ENCODE measurements at regions not wholly inside any gene's neighbourhood (a gene's known extent, or its start where the extent isn't known, plus 50 kb on each side); places are given as distances from the start of the nearest gene placed in this dataset.

DNA sequence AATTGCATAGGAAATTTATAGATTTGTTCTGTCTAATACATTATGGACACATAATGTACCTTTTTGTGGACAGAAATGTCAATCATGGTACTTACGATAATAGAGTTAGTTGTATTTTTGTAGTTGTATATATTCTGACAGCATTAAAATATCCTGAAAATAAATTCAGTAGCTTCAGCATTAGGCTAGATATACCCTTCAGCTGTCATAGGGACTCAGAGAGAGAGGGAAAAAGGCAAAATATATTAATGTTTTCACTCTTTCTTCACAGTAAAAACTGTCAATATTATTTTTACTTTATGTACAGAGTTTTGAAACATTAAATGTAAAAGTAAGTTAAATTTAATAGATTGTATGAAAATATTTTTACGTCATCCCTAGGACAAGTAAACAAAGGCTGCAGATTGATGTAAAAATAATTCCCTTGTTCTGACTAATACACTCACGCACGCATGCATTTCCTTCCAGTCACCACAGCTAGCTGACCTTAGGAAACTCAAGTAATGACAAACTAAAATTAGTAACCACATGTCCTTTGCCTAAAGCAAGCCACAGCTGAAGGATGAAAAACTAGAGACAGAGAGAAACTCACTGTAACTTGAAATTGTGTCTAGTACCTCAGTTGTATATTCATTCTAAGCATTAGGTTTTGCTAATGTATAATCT, 104.7 kb upstream of the CARD18 start:
- DNase-seq (ENCODE audit: low read depth in 3 of 3, low spot score in 2 of 3): no peak

DNA sequence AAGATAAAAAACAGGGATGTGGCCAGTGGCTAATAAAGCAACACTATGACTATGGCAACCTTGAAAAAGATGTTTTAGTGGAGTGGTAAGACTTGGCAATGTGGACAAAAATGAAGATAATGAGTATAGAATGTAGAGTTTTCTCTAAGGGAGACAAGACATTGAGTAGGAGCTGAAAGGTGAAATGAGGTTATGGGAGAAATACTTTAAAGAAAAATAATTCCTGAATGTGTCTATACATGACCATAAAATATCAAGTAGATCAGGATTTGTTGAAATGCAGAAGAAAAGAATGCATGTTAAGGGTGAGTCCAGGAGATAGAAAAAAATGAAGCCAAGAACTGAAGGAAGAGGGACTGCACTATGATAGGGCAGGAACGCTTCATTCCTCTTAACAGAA, 101.6 kb upstream of the CARD18 start:
- DNase-seq (ENCODE audit: low read depth in 3 of 3, low spot score in 2 of 3): no peak

DNA sequence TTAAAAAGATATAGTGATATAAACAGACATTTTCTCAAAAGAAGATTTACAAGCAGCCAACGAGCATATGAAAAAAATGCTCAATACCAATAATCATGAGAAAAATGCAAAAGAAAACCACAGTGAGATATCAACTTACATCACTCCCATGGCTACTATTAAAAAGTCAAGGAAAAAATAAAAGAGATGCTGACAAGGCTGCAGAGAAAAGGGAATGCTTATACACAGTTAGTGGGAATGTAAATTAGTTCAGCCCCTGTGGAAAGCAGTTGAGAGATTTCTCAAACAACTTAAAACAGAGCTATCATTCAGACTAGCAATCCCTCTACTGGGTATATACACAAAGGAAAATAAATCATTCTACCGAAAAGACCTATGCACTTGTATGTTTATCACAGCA, 97.1 kb upstream of the CARD18 start:
- DNase-seq (ENCODE audit: low read depth in 3 of 3, low spot score in 2 of 3): no peak

DNA sequence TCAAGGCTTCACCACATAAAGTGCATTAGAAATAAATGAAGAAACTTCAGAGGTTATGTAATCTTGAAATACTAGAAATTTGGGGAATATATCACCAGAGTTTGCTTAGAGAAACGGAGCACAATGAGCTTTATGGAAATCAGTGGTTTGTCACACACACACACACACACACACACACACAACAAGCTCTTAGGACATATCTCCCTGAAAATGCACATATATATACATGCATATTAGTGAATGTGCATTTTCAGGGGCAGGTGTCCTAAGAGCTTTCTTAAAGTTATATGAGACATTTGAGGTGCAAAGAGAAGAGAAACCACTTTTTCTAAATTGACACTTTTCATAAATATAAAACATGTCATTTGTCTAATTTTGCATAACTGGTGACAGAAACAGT, 93.7 kb upstream of the CARD18 start:
- DNase-seq (ENCODE audit: low read depth in 3 of 3, low spot score in 2 of 3): no peak

DNA sequence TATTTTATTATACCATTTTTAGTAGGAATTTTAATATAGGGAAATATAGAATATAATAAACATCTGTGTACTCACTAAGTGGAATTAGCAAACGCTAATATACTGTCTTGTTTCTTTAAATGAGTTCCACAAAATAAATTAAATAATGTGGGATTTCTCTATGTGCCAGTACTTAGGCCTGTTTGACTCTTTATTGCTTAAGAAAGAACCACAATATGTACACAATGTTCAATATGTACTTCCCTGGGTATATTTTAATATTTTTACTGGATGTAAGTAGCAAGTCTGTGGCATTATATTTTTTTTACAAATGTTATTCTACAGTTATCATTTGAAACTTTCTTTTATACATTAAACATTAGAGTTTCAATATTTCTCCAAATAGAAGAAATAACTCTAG, 92.5 kb upstream of the CARD18 start:
- no peak for DNase-seq (ENCODE audit: low read depth in 3 of 3, low spot score in 2 of 3)

DNA sequence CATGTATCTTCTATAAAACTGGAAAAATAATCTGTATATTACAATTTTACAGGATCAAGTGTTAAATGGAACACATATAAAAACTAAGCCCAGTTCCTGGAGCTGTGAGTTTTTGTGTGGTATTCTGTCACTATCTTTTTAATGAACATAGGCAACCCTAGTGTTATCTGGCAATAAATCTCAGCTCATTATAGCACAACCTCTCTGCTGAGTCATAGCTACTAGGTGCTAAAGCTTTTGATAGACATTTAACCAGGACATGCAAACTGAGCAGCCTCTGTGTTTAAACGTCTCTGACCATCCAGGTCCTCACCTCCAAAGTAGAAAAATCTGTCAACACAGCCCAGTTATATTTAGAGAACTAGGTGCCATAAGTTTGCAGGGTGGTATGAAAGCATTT, 91.0 kb upstream of the CARD18 start:
- no peak for DNase-seq (ENCODE audit: low read depth in 3 of 3, low spot score in 2 of 3)

DNA sequence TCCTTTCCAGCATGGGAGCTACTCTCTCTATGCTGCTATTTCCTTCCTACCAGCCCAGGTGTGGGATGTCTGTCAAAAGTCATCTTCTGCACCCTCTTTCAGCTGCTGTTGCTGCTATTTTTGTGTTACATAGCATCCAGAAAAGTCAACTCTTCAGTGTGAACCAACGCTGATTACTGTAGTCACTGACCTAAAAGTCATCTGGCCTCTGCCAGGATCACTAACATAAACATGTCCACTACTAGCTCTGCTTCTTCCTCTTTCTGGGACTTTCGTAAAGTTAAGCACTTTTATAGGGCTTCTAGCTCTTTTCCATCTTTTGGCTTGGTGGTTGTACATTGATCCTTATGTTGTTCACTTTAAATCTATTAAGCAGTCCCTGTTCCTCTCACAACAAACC, 90.2 kb upstream of the CARD18 start:
- DNase-seq (ENCODE audit: low read depth in 3 of 3, low spot score in 2 of 3): no peak

DNA sequence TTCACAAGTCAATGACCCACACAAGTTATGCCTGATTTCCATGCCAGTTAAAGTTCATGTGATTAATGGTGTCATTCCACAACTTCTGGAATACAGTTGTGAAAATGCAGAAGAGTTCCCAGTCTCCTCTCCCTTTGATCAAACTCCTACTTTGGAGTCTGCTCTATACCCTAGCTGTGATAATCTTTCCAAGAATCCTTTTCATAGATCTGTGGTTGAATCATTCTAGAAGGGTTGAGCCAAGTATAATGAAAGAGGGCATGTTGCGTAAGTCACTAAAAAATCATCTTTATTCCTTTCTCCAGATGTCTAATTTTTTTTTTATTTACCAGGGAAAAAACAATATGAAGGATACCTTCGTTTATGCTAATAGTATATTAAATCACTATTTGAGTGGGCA, 89.7 kb upstream of the CARD18 start:
- DNase-seq (ENCODE audit: low read depth in 3 of 3, low spot score in 2 of 3): no peak

DNA sequence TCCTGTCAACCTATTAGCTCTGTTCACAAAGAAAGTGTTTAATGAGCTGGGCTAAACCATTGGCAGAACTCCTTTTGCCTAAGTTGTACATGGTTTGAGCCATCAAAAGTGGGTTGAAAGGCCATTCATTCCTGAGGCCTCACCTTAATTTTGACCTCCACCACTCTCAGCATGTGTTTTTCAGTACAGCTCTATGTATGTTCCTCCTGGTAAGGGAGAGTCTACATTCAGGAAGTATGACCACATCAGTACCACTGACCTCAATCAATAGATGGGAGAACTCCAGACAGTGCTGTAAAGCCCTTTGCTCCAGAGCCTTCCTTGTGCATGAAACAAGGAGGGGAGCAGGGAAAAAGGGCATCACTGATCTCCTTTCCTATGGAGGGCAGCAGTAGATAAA, 87.8 kb upstream of the CARD18 start:
- no peak for DNase-seq (ENCODE audit: low read depth in 3 of 3, low spot score in 2 of 3)

DNA sequence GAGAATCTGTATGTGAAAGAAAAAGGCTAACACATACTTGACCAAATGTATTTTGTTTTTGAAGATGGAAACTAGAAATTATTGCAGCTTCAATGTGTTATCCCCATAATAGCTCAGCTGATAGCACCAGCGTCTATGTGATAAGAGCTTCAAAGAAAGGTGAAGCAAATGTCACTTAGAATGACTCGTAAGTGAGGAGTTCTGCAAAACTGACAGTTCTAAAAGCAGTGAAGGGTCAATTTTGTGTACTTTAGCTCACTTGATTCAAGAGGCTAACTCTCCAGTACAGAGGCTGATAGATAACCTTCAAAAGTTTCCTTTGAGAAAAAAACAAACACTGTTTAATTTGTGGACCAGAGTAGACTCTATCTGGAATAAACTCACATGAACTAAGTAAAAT, 87.2 kb upstream of the CARD18 start:
- no peak for DNase-seq (ENCODE audit: low read depth in 3 of 3, low spot score in 2 of 3)

DNA sequence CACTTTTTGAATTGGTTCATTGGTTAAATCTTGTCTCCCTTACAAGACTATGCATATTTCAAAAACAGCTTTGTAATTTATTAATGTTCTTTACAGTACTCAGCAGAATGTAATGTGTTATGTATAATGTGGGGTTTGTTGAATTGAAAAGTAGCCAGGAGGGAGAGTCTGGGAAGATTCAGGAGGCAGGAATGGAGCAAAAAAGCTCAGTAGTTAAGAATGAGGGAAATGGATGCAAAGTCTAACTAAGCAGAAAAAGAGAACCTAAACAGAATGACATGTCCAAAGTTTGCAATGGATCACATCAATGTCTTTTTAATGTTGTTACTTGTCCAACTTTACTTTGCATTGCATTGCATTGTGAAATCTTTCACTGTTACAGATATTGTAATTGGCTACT, 86.5 kb upstream of the CARD18 start:
- DNase-seq (ENCODE audit: low read depth in 3 of 3, low spot score in 2 of 3): no peak

DNA sequence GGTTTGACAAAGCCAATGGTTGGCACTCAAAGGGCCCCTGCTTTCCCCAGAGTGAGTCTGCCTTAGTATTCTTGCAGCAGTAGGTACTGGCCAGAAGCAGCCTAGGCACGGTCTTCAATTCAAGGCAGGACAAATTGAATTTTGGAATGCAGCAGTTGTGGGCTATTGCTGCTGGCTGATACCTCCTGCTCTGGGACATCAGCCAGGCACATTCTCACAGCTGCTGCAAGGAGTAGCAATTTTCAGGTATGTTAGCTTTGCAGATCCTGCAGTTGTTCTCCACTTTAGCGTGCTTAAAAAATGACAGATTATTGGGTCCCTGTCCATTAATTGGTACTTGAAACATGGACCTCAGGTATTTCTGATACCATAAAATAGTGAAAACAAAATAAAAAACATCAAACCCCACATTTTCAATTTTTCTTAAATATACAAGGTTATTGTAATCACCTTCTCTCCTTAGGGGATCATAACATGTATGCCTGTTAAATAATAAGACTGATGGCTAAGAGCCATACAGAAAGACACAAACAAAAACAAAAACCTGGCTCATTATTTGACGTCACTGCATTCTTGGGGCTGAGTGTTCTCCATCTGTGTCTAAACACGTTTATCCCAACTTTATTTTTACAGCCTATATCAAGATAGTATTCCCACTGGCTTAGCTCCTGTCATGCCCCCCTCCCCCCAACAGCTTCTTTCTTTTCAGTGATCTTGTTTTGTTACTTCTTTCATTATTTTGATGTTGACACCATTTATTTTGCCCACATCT, 85.1 kb upstream of the CARD18 start:
- DNase-seq (ENCODE audit: low read depth in 3 of 3, low spot score in 2 of 3): no peak

DNA sequence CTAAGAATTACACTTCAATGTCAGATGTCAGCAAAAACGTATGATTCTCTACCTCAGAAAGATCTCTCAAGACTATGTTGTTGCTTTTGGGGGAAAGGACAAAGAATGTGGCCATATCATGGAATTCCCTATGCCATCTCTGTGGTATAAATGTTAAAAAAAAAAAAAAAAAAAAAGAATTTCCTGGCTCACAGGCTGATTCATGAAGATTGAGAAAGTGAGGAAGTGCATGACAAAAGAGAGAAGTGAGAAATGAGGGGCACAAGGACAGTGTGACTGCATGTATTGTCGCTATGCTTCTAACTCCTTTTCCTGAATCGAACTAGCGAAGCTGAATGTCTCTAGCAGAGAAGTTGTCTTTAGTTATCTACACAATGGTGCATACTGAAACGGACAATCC, 80.6 kb upstream of the CARD18 start:
- no peak for DNase-seq (ENCODE audit: low read depth in 3 of 3, low spot score in 2 of 3)

DNA sequence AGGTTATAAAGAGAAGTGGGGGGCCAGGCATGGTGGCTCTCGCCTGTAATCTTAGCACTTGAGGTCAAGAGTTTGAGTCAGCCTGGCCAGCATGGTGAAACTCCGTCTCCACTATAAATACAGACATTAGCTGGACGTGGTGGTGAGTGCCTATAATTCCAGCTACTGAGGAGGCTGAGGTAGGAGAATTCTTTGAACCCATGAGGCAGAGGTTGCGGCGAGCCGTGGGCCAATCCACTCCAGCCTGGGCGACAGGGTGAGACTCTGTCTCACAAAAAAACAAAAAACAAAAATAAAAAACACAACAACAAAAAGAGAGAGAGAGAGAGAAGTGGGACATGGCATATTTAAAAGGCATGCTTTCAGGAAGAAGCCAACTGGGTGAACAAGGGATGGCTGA, 80.1 kb upstream of the CARD18 start:
- no peak for DNase-seq (ENCODE audit: low read depth in 3 of 3, low spot score in 2 of 3)

DNA sequence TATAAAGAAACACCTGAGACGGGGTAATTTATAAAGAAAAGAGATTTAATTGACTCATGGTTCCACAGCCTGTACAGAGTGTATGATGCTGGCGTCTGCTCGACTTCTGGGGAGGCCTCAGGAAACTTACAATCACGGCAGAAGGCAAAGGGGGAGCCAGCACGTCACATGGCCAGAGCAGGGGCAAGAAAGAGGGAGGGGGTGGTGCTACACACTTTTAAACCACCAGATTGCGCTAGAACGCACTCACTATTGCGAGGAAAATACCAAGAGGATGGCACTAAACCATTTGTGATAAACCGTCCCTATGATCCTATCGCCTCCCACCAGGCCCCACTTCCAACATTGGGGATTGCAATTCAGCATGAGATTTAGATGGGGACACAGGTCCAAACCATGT, 79.7 kb upstream of the CARD18 start:
- no peak for DNase-seq (ENCODE audit: low read depth in 3 of 3, low spot score in 2 of 3)

DNA sequence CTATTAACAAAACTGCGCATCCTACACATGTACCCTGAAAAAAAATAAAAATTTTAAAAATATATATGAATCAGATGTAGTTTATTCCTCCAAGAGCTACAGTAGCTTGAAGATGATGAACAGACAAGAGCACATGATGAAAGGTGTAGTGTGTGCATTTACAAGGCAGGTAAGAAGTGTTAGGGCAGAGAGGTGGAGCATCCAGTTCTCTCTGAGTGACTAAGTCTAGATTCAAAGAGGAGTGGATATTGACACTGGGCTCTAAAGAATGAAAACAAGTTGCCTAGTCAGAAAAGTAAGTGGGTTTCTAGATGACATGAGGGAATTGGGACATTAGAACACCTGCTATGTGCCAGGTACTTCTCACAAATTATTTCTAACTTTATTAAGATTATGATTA, 76.0 kb upstream of the CARD18 start:
- DNase-seq (ENCODE audit: low read depth in 3 of 3, low spot score in 2 of 3): no peak

DNA sequence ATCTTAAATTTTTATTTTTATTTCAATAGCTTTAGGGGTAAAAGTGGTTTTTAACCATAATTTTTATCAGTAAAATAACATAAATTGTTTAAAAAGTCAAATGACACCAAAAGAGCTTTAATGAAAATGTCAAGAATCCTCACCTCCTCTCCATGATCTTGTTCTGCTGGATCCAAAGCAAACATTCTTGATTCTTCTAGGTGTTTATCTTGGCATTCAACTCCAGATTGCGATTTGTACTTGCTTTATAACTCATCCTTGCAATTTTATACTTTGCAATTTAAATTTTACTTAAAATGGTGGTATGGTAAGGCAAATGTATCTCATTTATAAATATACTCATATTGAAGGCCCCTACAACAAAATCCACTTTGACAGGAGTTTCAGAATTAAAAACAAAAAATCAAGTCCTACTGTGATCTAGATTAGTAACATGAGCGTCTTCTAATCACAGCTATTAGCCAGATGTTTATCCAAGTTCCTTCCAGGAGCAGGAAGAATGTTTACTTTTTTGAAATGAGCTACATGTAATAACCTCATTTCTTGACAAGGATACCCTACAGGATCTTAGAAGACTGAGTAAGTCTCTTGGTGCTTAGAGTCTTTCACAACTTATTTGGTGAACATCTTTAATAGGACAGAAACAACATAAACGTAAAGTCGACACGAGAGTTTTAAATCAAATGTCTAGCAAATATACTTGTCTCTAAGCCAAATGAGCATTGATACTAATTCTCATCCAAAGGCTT, 72.4 kb upstream of the CARD18 start:
- DNase-seq (ENCODE audit: low read depth in 3 of 3, low spot score in 2 of 3): no peak

DNA sequence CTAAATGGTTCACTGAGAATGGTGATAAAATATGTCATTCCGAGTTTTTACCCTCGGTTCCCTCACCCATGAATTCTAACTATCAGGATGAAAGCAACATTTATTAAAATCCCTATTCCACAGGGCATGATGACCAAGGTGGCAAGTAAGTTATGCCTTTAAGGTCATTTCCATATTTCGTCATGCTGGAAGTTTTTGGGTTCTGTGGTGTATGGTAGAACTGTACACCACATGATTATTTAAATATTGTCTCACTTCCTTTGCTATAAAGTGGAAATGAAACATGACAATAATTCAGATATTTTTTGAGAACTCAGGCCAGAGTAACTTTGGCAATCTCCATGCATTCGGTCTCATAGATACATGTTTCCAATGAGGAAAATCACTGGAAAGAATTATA, 68.5 kb upstream of the CARD18 start:
- no peak for DNase-seq (ENCODE audit: low read depth in 3 of 3, low spot score in 2 of 3)

DNA sequence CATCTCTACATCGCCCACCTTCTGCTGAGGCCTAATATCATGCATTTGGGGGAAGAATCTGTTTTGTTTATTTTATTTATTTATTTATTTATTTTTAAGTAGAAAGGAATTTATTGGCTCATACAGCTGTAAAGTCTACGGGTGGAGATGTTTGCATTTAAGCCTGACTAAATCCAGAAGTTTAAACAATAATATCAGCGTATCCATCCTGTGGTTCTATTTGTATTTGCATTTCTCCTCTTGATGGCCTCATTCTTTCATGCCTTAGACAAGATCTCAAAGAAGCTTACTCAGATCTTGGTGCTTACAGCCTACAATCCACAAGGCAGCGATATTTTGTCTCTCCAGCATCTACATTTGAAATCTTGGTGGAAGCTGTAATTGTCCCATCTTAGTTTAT, 67.1 kb upstream of the CARD18 start:
- DNase-seq (ENCODE audit: low read depth in 3 of 3, low spot score in 2 of 3): no peak

DNA sequence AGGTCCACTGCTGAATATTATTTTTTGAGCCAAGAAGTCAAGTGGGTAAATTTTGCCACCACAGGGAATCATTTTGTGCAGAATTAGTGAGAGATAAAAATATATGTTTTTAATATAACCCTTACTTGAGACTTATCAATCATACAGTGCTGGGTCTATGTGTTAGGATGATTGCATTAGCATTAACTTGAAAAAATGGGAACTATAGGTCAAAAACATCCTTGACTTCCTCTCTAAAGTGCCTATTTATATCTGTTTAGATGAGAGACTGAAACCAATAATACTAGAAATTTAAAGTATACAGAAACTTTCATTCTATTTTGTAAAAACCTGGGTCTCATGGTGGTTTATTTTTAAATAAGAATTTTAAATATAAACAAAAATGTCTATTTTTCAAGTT, 65.1 kb upstream of the CARD18 start:
- DNase-seq (ENCODE audit: low read depth in 3 of 3, low spot score in 2 of 3): no peak

DNA sequence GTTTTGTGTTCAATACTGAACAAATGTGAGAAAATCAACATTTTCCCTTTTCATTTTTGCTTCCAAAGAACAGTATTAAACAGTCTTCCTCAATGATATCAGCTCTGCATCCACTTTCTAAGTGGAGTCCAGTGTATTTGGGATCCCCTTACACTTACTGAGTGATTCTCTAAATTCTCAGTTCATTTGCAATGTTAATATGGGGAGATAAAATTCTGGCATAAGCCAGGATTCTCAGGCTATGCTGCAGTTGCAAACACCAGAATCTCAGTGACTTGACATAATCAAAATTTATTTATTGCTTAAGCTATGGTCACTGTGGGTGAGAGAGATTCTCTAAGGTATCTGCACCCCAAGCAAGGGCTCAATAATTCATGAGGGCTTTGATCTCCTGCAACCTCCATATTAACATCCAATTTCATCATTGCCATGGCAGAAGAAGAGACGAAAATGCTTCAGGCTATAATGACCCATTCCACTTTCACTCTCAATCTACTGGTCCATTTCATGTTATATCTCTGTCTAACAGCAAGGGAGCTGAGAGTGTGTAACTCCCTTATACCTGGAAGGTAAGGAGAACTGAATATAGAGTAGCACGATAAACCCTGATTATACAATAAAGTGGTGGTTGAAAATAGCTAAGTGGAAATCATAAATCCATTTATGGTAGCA, 64.1 kb upstream of the CARD18 start:
- DNase-seq (ENCODE audit: low read depth in 3 of 3, low spot score in 2 of 3): no peak

All from right renal cortex interstitium (tissue), 3 donors.